Fibroblast of peridontal ligament (primary cell): ENCODE measurements at regions not wholly inside any gene's neighbourhood (a gene's known extent, or its start where the extent isn't known, plus 50 kb on each side); places are given as distances from the start of the nearest gene placed in this dataset.

Experiments
- DNase-seq: peaks from one replicate; pipeline ENCODE4 v3.0.0-alpha.2; 2010; ENCODE audit errors: extremely low read depth

DNA sequence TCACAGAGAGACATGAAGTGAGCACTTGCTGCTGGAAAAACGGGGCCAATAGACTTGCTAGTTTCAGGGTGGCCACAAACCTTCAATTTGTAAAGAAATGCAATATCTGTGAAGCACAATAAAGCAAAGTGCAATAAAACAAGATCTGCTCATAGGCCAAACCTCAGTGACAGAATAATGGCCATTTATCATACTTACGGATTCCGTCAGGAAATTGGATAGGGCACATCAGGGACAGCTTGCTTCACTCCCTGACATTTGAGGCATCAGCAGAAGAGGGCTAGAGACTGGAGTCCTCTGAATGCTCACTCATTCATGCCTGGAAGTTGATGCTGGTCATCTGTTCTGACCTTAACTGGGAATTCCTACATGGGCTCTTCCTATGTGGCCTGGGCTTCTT, 165.5 kb upstream of the OPRM1 start:
- DNase-seq, result no peak

DNA sequence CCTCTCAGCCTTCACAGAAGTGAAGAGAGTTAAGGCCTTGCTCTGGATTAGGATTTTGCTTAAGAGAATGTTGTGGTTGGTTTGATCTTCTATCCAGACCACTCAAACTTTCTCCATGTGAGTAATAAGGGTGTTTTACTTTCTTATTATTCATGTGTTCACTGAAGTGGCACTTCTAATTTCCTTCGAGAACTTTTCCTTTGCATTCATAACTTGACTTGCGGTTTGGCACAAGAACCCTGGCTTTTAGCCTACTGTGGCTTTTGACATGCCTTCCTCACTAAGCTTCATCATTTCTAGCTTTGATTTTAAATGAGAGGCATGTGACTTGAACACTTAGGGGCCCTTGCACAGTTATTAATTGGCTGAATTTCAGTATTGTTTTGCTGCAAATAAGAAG, 166.1 kb upstream of the OPRM1 start:
- DNase-seq, result no peak

DNA sequence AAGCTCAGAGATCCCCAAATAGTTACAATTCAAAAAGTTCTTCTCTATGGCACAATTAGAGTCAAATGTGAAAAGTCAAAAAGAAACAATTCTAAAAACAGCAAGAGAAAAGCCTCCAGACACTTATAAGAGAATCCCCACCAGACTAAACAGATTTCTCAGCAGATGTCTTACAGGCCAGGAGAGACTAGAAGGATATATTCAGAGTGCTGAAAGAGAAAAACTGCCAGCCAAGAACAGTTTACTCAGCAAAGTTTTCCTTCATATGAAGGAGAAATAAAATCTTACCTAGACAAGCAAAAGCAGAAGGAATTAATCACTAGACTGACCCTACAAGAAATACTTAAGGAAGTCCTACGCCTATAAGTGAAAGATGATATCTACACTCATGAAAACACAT, 176.1 kb upstream of the OPRM1 start:
- DNase-seq, result no peak

GRCh38 chr6:153862139-153862538, 176.9 kb upstream of the OPRM1 start:
- DNase-seq, result no peak

GRCh38 chr6:153858529-153858928, 180.5 kb upstream of the OPRM1 start:
- no peak for DNase-seq

- DNase-seq, result no peak
Measured at GRCh38 chr6:153856929-153857376, 182.1 kb upstream of the OPRM1 start.

GRCh38 chr6:153852481-153852880, 186.6 kb upstream of the OPRM1 start:
- no peak for DNase-seq

GRCh38 chr6:153852034-153852433, 187.0 kb upstream of the OPRM1 start:
- no peak for DNase-seq

DNA sequence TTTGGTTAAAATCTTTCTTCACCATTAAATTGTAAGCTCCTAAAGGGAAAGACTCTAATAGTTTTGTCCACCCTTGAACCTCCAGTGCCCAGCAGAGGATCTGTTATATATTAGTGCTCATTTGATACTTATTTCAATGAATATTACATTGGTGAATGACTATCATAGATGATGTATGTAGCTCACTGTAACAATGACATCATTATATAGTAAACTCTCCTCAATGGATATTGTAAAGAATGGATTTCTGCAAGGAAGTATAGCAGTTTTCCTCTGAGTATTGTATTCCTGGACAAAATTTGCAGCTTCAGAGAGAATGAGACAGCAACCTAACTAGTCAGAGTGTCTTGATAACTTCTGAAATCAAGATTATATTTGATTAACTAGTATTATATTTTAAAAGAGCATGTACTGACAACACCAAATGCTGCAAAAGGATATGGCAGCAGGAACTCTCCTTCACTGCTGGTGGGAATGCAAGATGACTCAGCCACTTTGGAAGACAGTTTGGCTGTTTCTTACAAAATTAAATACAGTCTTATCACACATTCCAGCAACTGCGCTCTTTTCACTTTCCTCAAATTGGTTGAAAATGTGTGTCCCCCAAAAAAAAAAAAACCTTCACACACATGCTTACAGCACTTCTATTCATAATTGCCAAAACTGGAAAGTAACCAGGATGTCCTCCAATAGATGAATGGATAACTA, 189.8 kb upstream of the OPRM1 start:
- no peak for DNase-seq

- no peak for DNase-seq
Measured at GRCh38 chr6:153843420-153843819, 195.6 kb upstream of the OPRM1 start.

- DNase-seq, result no peak
Measured at GRCh38 chr6:153842491-153842890, 196.5 kb upstream of the OPRM1 start.

DNA sequence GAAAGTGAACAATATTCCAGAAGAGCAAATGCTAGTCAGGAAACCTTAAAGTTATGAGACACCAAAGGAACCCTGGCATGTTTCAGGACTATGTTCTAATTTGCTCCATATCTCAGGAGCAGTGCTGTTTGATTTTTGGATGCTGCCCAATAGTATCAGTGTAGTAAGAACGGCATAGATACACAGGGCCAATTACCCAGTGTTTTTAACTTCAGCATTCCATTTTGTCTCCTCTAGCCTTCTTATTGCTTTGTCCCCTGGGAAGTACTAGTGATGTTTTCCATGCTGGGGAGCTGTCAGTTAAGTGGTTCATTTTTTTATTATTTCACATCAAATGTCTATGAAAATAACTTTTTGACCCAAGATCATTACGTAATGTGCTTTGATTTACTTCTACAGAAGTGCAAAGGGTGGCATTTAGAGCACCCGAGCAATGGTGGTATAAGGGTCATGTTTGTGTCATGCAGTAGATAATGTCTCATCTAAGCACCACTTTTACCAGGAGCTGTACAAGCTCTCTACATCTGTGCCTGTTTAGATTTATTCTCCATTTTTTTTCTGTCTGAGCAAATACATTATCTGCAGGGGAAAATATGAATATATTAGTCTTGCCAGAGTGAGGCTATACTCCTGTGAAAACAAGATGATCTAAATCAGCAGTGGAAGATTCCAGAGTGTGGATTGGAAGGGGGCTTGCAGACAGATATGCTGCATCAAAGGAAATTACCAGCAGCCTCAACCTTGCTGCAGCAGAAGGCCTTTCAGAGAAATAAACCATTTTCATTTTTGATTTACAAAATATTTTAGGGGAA, 198.8 kb upstream of the OPRM1 start:
- DNase-seq, result no peak

DNA sequence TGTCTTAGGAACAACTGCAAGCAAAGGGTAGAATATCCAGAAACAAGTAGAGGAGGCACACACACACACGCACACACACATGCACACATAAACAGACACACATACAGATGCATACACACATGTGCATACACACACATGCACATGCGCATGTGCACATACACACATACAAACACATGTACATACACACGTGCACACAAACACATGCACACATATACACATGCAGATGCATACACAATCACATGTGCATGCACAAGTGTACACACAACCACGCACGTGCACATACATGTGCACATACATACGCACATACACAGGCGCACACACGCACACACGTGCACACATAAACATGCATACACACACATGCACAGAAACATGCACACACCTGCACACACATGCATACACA, 206.5 kb upstream of the OPRM1 start:
- no peak for DNase-seq

GRCh38 chr6:153831350-153832078, 207.5 kb upstream of the OPRM1 start:
- DNase-seq, result no peak

GRCh38 chr6:153817173-153817572, 221.9 kb upstream of the OPRM1 start:
- no peak for DNase-seq

DNA sequence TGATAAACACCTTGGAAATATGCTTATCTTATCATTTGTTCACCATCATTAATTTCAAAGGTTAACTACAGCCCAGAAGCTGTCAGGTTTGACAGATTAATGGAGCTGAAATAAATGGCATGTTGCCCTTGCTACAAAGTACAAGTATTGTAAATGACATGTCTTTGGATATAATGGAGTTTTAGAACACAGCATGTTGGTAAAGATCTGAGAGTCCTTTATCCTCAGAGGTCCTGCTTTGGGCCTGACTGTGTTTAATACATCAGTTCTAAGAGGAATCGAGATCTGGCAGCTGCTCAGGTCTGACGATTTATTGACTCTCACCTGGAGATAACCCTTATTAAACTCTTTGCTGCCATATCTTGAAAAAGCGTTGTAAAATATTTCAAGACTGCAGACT, 222.7 kb upstream of the OPRM1 start:
- DNase-seq, result no peak

DNA sequence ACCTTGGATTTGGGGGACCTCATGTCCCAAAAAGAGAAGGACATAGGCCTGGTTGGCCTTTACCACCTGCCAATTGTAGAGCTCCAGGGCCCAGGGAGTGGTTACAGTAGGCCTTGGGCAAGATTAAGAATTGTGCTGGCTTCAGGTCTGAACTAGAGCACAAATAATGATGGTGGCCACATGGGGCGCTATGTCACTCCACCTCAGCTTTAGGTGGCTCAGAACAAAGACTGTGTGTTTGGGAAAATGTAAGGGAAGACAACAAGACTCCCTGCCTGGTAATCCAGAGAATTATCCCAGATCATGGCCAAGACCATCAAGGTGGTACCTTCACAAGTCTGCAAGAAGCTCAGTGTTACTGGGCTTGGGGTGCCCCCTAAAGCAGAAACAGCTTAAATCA, 224.9 kb upstream of the OPRM1 start:
- DNase-seq, result no peak

GRCh38 chr6:153804755-153805330, 234.2 kb upstream of the OPRM1 start:
- DNase-seq, result no peak

- no peak for DNase-seq
Measured at GRCh38 chr6:153801917-153802316, 237.1 kb upstream of the OPRM1 start.

GRCh38 chr6:153800580-153801188, 238.4 kb upstream of the OPRM1 start:
- no peak for DNase-seq

GRCh38 chr6:153790876-153791473, 248.1 kb upstream of the OPRM1 start:
- peak; percentile 11 for DNase-seq
